GM13977 (cell line): ENCODE measurements at regions not wholly inside any gene's neighbourhood (a gene's known extent, or its start where the extent isn't known, plus 50 kb on each side); places are given as distances from the start of the nearest gene placed in this dataset.

ENCODE experiments used
- DNase-seq: peaks from one replicate; pipeline ENCODE4 v3.0.0; 2012; ENCODE audit warnings: low spot score
- in situ Hi-C: fragments of 300-500 bp; cut with MboI; formaldehyde crosslinking; loops from one replicate; pipeline ENCODE4 v1.12.0; 2022; ENCODE audit warnings: low sequenced_read_pairs, low pct_unique_long_range_greater_than_20kb, mixed read lengths, inconsistent platforms; ENCODE audit not compliant: unreplicated experiment
- TF ChIP-seq, protein P1 (sequence below): IDR thresholded peaks from 2 replicates; pipeline ENCODE4 v1.5.1; 2012; ENCODE audit warnings: mild to moderate bottlenecking, control low read depth; ENCODE audit not compliant: insufficient read depth; ENCODE audit errors: extremely low read depth, missing control alignments

- TF ChIP-seq, protein P1, sequence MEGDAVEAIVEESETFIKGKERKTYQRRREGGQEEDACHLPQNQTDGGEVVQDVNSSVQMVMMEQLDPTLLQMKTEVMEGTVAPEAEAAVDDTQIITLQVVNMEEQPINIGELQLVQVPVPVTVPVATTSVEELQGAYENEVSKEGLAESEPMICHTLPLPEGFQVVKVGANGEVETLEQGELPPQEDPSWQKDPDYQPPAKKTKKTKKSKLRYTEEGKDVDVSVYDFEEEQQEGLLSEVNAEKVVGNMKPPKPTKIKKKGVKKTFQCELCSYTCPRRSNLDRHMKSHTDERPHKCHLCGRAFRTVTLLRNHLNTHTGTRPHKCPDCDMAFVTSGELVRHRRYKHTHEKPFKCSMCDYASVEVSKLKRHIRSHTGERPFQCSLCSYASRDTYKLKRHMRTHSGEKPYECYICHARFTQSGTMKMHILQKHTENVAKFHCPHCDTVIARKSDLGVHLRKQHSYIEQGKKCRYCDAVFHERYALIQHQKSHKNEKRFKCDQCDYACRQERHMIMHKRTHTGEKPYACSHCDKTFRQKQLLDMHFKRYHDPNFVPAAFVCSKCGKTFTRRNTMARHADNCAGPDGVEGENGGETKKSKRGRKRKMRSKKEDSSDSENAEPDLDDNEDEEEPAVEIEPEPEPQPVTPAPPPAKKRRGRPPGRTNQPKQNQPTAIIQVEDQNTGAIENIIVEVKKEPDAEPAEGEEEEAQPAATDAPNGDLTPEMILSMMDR: no peak
- in situ Hi-C loops: no loop called here
- no peak for DNase-seq
Observed at GRCh38 chr6:19159561-19159960, 677.6 kb upstream of the ID4 start.

GRCh38 chr6:19160081-19160730 is 677.0 kb upstream of the ID4 start:
- TF ChIP-seq, protein P1: no peak

DNA sequence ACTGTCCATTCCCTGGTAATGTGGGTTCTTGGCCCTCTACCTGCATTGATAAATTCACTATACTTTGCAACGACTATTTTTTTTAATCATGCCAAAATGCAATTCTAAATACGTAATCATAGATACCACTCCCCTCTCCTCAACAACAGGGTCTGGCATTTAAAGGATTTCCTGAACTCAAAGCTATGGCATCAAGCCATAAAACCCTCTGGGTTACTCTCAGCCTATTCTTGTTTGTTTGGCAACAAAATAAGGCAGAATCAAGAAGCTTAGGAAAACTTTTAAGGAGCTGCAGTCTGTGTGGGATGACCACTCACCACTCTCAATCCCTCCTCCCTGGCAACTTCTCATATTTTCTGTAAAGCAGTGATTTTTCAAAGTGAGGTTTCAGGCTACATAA is 669.9 kb upstream of the ID4 start:
- in situ Hi-C loops: no loop called here

More at GRCh38 chr6:19160081-19160730, 677.0 kb upstream of the ID4 start:
- in situ Hi-C loops: no loop called here
- no peak for DNase-seq

GRCh38 chr6:19169366-19169765 is 667.8 kb upstream of the ID4 start:
- DNase-seq: no peak
- TF ChIP-seq, protein P1: no peak
- in situ Hi-C loops: no loop called here

More for the DNA sequence above, 669.9 kb upstream of the ID4 start:
- TF ChIP-seq, protein P1: no peak
- no peak for DNase-seq

DNA sequence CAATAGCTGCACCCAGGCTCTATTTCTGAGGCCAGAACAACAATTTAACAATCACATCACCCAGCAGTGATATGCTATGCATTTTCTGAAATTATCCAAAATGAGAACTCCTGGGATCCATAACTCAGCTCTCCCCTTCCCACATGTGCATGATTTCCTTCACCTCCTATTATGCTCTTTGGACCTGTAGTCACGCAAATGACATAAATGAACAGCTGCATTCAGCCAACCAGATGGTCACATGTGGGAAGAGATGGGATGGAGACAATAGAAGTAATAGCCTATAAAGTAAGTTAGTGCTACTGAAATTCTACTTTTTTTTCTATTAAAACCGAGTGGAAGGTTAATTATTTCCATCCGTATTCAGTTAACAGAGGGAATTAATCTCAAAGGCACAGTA is 662.1 kb upstream of the ID4 start:
- in situ Hi-C loops: no loop called here
- DNase-seq: no peak
- TF ChIP-seq, protein P1: no peak

DNA sequence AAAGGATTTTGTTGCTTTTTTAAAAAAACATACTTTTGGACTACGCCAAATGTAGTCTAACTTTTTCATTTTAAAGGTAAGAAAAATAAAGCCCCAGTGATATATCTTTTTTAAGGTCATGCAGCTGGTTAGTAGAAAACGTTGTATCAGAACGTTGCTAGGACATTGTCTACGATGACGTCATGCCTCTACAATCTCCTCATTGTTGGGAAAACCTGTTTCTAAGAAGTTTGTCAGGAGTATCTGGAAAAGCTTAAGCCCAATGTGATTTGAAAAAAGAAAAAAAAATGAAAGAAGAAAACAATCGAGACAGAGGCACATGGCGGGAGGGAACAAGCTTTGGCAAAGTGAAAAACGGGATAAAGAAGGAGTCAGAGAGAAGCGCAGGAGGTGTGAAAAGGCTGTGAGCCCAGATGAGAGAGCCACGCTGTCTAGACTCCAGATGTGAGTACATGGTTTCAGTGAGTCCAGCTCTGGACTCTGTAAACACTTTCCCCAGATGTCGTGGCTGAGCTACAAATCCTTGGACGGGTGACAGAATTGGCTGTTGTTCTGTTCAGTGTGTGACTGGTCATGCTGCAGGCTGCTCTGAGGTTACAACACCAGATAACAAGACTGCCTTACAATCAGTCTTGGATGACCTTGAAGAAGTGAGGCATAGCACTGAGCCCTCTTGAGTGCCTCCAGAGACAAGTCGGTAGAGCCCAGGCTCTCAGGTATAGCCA is 656.7 kb upstream of the ID4 start:
- DNase-seq: no peak
- in situ Hi-C loops: no loop called here
- TF ChIP-seq, protein P1: no peak
